H9 (cell line): ENCODE measurements at regions not wholly inside any gene's neighbourhood (a gene's known extent, or its start where the extent isn't known, plus 50 kb on each side); places are given as distances from the start of the nearest gene placed in this dataset.

Experiments used
- DNase-seq: peaks from one replicate; pipeline ENCODE4 v3.0.0-alpha.2; 2017
- H2AFZ ChIP-seq: one replicate; pipeline ENCODE4 v1.6.1; 2013; ENCODE audit warnings: mild to moderate bottlenecking, low read length, control low read depth, moderate library complexity
- H2AK5ac ChIP-seq: 2 replicates; pipeline ENCODE4 v1.6.1; 2013; ENCODE audit warnings: low read length, control low read depth, mixed read lengths; ENCODE audit not compliant: insufficient read length
- H2BK120ac ChIP-seq: one replicate; pipeline ENCODE4 v1.6.1; 2013; ENCODE audit warnings: low read depth, mild to moderate bottlenecking, low read length, control low read depth, inconsistent platforms; ENCODE audit not compliant: poor library complexity, severe bottlenecking
- H2BK12ac ChIP-seq: 2 replicates; pipeline ENCODE4 v1.6.1; 2013; ENCODE audit warnings: low read length, control low read depth, mixed read lengths, low read depth; ENCODE audit not compliant: insufficient read length
- H2BK15ac ChIP-seq: 2 replicates; pipeline ENCODE4 v1.6.1; 2013; ENCODE audit warnings: low read depth, low read length, control low read depth
- H2BK20ac ChIP-seq: one replicate; pipeline ENCODE4 v1.6.1; 2013; ENCODE audit warnings: low read depth, mild to moderate bottlenecking, low read length, control low read depth, inconsistent platforms; ENCODE audit not compliant: poor library complexity, severe bottlenecking
- H2BK5ac ChIP-seq: 2 replicates; pipeline ENCODE4 v1.6.1; 2013; ENCODE audit warnings: low read length, control low read depth, mixed read lengths; ENCODE audit not compliant: insufficient read length
- H3K14ac ChIP-seq: 2 replicates; pipeline ENCODE4 v1.6.1; 2013; ENCODE audit warnings: low read length, control low read depth; ENCODE audit not compliant: insufficient read depth
- H3K18ac ChIP-seq: 2 replicates; pipeline ENCODE4 v1.6.1; 2013; ENCODE audit warnings: low read depth, mild to moderate bottlenecking, mixed read lengths, low read length, control low read depth; ENCODE audit not compliant: insufficient read length
- H3K23ac ChIP-seq: 2 replicates; pipeline ENCODE4 v1.6.1; 2013; ENCODE audit warnings: low read length, control low read depth, mixed read lengths, low read depth; ENCODE audit not compliant: insufficient read length
- H3K23me2 ChIP-seq: 2 replicates; pipeline ENCODE4 v1.6.1; 2013; ENCODE audit warnings: low read depth, mild to moderate bottlenecking, mixed read lengths, low read length, control low read depth; ENCODE audit not compliant: insufficient read length, poor library complexity, severe bottlenecking
- H3K27ac ChIP-seq: 2 replicates; pipeline ENCODE4 v1.5.1; 2013; ENCODE audit warnings: low read length, control low read depth, mixed read lengths, low read depth; ENCODE audit not compliant: insufficient read length
- H3K27me3 ChIP-seq: 2 replicates; pipeline ENCODE4 v1.6.1; 2013; ENCODE audit warnings: low read length, control low read depth, inconsistent platforms; ENCODE audit not compliant: insufficient read depth
- H3K4ac ChIP-seq: 2 replicates; pipeline ENCODE4 v1.6.1; 2013; ENCODE audit warnings: low read depth, mild to moderate bottlenecking, control low read depth, inconsistent platforms, low read length, moderate library complexity
- H3K4me1 ChIP-seq: 2 replicates; pipeline ENCODE4 v1.6.1; 2013; ENCODE audit warnings: low read length, control low read depth, inconsistent platforms; ENCODE audit not compliant: insufficient read depth
- H3K4me2 ChIP-seq: 2 replicates; pipeline ENCODE4 v1.6.1; 2013; ENCODE audit warnings: low read length, control low read depth, mixed read lengths; ENCODE audit not compliant: insufficient read length, insufficient read depth
- H3K56ac ChIP-seq: 2 replicates; pipeline ENCODE4 v1.6.1; 2013; ENCODE audit warnings: low read depth, mild to moderate bottlenecking, mixed read lengths, low read length, control low read depth; ENCODE audit not compliant: insufficient read length
- H3K79me1 ChIP-seq: 2 replicates; pipeline ENCODE4 v1.6.1; 2013; ENCODE audit warnings: low read depth, mild to moderate bottlenecking, moderate library complexity, low read length, control low read depth, inconsistent platforms; ENCODE audit not compliant: insufficient read depth, poor library complexity, severe bottlenecking
- H3K79me2 ChIP-seq: 2 replicates; pipeline ENCODE4 v1.6.1; 2013; ENCODE audit warnings: low read length, control low read depth, inconsistent platforms; ENCODE audit not compliant: insufficient read depth
- H3K9ac ChIP-seq: 2 replicates; pipeline ENCODE4 v1.6.1; 2013; ENCODE audit warnings: low read length, control low read depth, mixed read lengths; ENCODE audit not compliant: insufficient read length; ENCODE audit errors: extremely low read depth
- H3K9me3 ChIP-seq: one replicate; pipeline ENCODE4 v1.6.1; 2013; ENCODE audit warnings: low read depth, low read length, inconsistent platforms; ENCODE audit not compliant: control insufficient read depth
- H3T11ph ChIP-seq: one replicate; pipeline ENCODE4 v1.6.1; 2013; ENCODE audit warnings: mild to moderate bottlenecking, low read length, control low read depth, inconsistent platforms
- H4K20me1 ChIP-seq: one replicate; pipeline ENCODE4 v1.6.1; 2013; ENCODE audit not compliant: control insufficient read depth, insufficient read length, insufficient read depth
- H4K5ac ChIP-seq: 2 replicates; pipeline ENCODE4 v1.6.1; 2013; ENCODE audit warnings: low read depth, mild to moderate bottlenecking, mixed read lengths, low read length, control low read depth; ENCODE audit not compliant: insufficient read length
- H4K8ac ChIP-seq: replicated peaks from 2 replicates; pipeline ENCODE4 v1.6.1; 2013; ENCODE audit warnings: low read length, control low read depth, mixed read lengths, low read depth; ENCODE audit not compliant: insufficient read length
- H4K91ac ChIP-seq: 2 replicates; pipeline ENCODE4 v1.6.1; 2013; ENCODE audit warnings: low read depth, mild to moderate bottlenecking, moderate library complexity, mixed read lengths, low read length, control low read depth; ENCODE audit not compliant: insufficient read length
- H3K27ac Mint-ChIP-seq, 3 experiments: 2 replicates in 2 of 3; 3 replicates in 1 of 3; pipeline ENCODE4 v1.8.0; 2020 to 2021; ENCODE audit warnings: mixed read lengths in 3 of 3, mild to moderate bottlenecking in 1 of 3, moderate library complexity in 1 of 3
- H3K27me3 Mint-ChIP-seq: 2 replicates; pipeline ENCODE4 v1.8.0; 2021; ENCODE audit warnings: low read depth, mild to moderate bottlenecking, moderate library complexity, mixed read lengths
- H3K36me3 Mint-ChIP-seq, 3 experiments: 2 replicates in 2 of 3; 3 replicates in 1 of 3; pipeline ENCODE4 v1.8.0; 2020 to 2021; ENCODE audit warnings: low read depth in 3 of 3, mixed read lengths in 3 of 3; ENCODE audit not compliant: insufficient read depth in 1 of 3
- H3K4me1 Mint-ChIP-seq, 2 experiments: 2 replicates each; pipeline ENCODE4 v1.8.0; 2020; ENCODE audit warnings: mixed read lengths in 2 of 2
- H3K4me3 Mint-ChIP-seq, 2 experiments: 2 replicates in 1 of 2; 3 replicates in 1 of 2; pipeline ENCODE4 v1.8.0; 2020 to 2021; ENCODE audit warnings: mild to moderate bottlenecking in 2 of 2, mixed read lengths in 2 of 2, moderate library complexity in 1 of 2
- H3K9me3 Mint-ChIP-seq, 2 experiments: 2 replicates in 1 of 2; 3 replicates in 1 of 2; pipeline ENCODE4 v1.8.0; 2020; ENCODE audit warnings: mild to moderate bottlenecking in 2 of 2, mixed read lengths in 2 of 2, moderate library complexity in 1 of 2
- CTCF ChIP-seq: fragments of 200-600 bp; sonication (generic); conservative IDR thresholded peaks from 3 replicates; pipeline ENCODE4 v1.8.0; 2021; ENCODE audit warnings: antibody characterized with exemption, mild to moderate bottlenecking
- WGBS: extraction: QIAGEN DNeasy Blood & Tissue Kit; methylation state at CpG from one replicate; pipeline ENCODE4 v1.1.7; 2013; ENCODE audit warnings: missing lambda C conversion rate, low lambda C conversion rate, mixed read lengths; ENCODE audit not compliant: insufficient read length; ENCODE audit errors: extremely low coverage; 5-methylcytosine and 5-hydroxymethylcytosine counted together

- Histone ChIP-seq H3K23ac (no peak overlapping the region), H3T11ph (no peak overlapping the region), H2BK120ac (no peak overlapping the region), H2BK15ac (no peak overlapping the region), H3K27me3 (no peaks in the 10 kb centered on the region), H4K5ac (no peak overlapping the region), H2BK20ac (no peak overlapping the region), H3K79me1 (no peaks in the 10 kb centered on the region), H3K9ac (no peak overlapping the region), H2AK5ac (no peak overlapping the region), H3K18ac (no peak overlapping the region), H2AFZ (no peak overlapping the region), H2BK12ac (no peak overlapping the region), H3K4me1 (no peaks in the 10 kb centered on the region), H4K8ac (no peak overlapping the region), H4K20me1 (no peaks in the 10 kb centered on the region), H4K91ac (no peak overlapping the region), H3K27ac (no peak overlapping the region), H3K23me2 (no peaks in the 10 kb centered on the region), H3K9me3 (no peaks in the 10 kb centered on the region), H3K79me2 (no peaks in the 10 kb centered on the region), H3K4ac (no peak overlapping the region), H3K56ac (no peak overlapping the region), H3K14ac (no peak overlapping the region), H3K4me2 (no peak overlapping the region), H2BK5ac (no peak overlapping the region)
- no peaks in the 10 kb centered on the region; the same call in 1 of the 2 replicates for H3K27me3 Mint-ChIP-seq
- peaks cover 0 to 8% (median 2%) of the 10 kb centered on the region in 3 experiments; a peak in 4 of 7 replicates for H3K36me3 Mint-ChIP-seq
- no peak overlapping the region for H3K27ac Mint-ChIP-seq
- H3K4me3 Mint-ChIP-seq, result no peak overlapping the region
- peaks cover 0 to 5% of the 10 kb centered on the region in 2 experiments; a peak in 2 of 5 replicates for H3K9me3 Mint-ChIP-seq
- TF ChIP-seq CTCF, result no peak
- DNase-seq, result no peak
- H3K4me1 Mint-ChIP-seq, result peaks cover 9 to 13% of the 10 kb centered on the region in 2 experiments
- WGBS, result no CpG with 5 or more reads among the region's 9 CpGs
Observed at GRCh38 chr16:47949714-47950113, 206.1 kb downstream of the ABCC12 start.
